Adrenal gland (tissue), 5 donors: ENCODE measurements at regions not wholly inside any gene's neighbourhood (a gene's known extent, or its start where the extent isn't known, plus 50 kb on each side); places are given as distances from the start of the nearest gene placed in this dataset.

Experiments used
- CTCF ChIP-seq, 6 experiments: fragments of 450-650 bp in 4 of 6; fragments of 200-600 bp in 2 of 6; sonication (generic) in 1 of 6; IDR thresholded peaks; 1 replicate in 5 of 6; 2 replicates in 1 of 6; pipeline versions ENCODE4 v1.5.1 to v1.8.0; 2016 to 2021; ENCODE audit warnings: antibody characterized with exemption in 6 of 6, mild to moderate bottlenecking in 2 of 6, moderate library complexity in 1 of 6
- POLR2A ChIP-seq, 2 donors: fragments of 450-650 bp; IDR thresholded peaks; one replicate each; pipeline ENCODE4 v1.6.1; 2017; ENCODE audit warnings: antibody characterized with exemption in 2 of 2, mild to moderate bottlenecking in 2 of 2, moderate library complexity in 1 of 2
- donor health status: DM: no; HTN: no; CAD: no.

GRCh38 chr13:107066355-107066754 lies 498.4 kb upstream of the ARGLU1 start:
- no peak for TF ChIP-seq CTCF (IDR thresholded peaks at IDR 0.05)
- no peak for TF ChIP-seq POLR2A (IDR thresholded peaks at IDR 0.05)
